ENCODE measurements at regions not wholly inside any gene's neighbourhood (a gene's known extent, or its start where the extent isn't known, plus 50 kb on each side); places are given as distances from the start of the nearest gene placed in this dataset.

GRCh38 chr3:192026661-192027060 lies 565.7 kb downstream of the PYDC2 start:
- CTCF ChIA-PET: no interaction called here
- no peak overlapping the region for H3K4me3 ChIP-seq (ENCODE audit: low read depth, low read length)
- DNase-seq (ENCODE audit: low read depth, low spot score): no peak
- POLR2A ChIA-PET: no interaction called here
- TF ChIP-seq CTCF (IDR thresholded peaks at IDR 0.05; ENCODE audit: insufficient read depth, low read length, missing control alignments): no peak

GRCh38 chr3:192031941-192032340 lies 571.0 kb downstream of the PYDC2 start:
- CTCF ChIA-PET: no interaction called here
- no peak for TF ChIP-seq CTCF (IDR thresholded peaks at IDR 0.05; ENCODE audit: insufficient read depth, low read length, missing control alignments)
- POLR2A ChIA-PET: no interaction called here
- DNase-seq (ENCODE audit: low read depth, low spot score): no peak
- H3K4me3 ChIP-seq (ENCODE audit: low read depth, low read length): no peak overlapping the region

- ChIA-PET CTCF (no interaction called here), POLR2A (no interaction called here)
These were observed 572.3 kb downstream of the PYDC2 start for GRCh38 chr3:192033246-192033645.

GRCh38 chr3:192038726-192039125 lies 577.8 kb downstream of the PYDC2 start:
- ChIA-PET CTCF (no interaction called here), POLR2A (no interaction called here)
- TF ChIP-seq CTCF (IDR thresholded peaks at IDR 0.05; ENCODE audit: insufficient read depth, low read length, missing control alignments): no peak
- no peak overlapping the region for H3K4me3 ChIP-seq (ENCODE audit: low read depth, low read length)
- DNase-seq (ENCODE audit: low read depth, low spot score): no peak

More at GRCh38 chr3:192033246-192033645, 572.3 kb downstream of the PYDC2 start:
- TF ChIP-seq CTCF (IDR thresholded peaks at IDR 0.05; ENCODE audit: insufficient read depth, low read length, missing control alignments): no peak
- DNase-seq (ENCODE audit: low read depth, low spot score): no peak
- H3K4me3 ChIP-seq (ENCODE audit: low read depth, low read length): no peak overlapping the region

- POLR2A ChIA-PET: no interaction called here
- no peak for TF ChIP-seq CTCF (IDR thresholded peaks at IDR 0.05; ENCODE audit: insufficient read depth, low read length, missing control alignments)
- no peak overlapping the region for H3K4me3 ChIP-seq (ENCODE audit: low read depth, low read length)
- no peak for DNase-seq (ENCODE audit: low read depth, low spot score)
- CTCF ChIA-PET: no interaction called here
These were observed 578.6 kb downstream of the PYDC2 start for GRCh38 chr3:192039593-192039992.

GRCh38 chr3:192040282-192041043 lies 579.5 kb downstream of the PYDC2 start:
- POLR2A ChIA-PET: no interaction called here
- H3K4me3 ChIP-seq (ENCODE audit: low read depth, low read length): no peak overlapping the region
- CTCF ChIA-PET: no interaction called here
- no peak for DNase-seq (ENCODE audit: low read depth, low spot score)
- TF ChIP-seq CTCF (IDR thresholded peaks at IDR 0.05; ENCODE audit: insufficient read depth, low read length, missing control alignments): no peak
